DOHH2 (cell line): ENCODE measurements at regions not wholly inside any gene's neighbourhood (a gene's known extent, or its start where the extent isn't known, plus 50 kb on each side); places are given as distances from the start of the nearest gene placed in this dataset.

ENCODE experiments used
- EZH2phosphoT487 ChIP-seq: fragments of 200-600 bp; sonication (generic); IDR thresholded peaks from 2 replicates; pipeline ENCODE4 v1.6.1; 2017; ENCODE audit warnings: borderline replicate concordance, mild to moderate bottlenecking, antibody characterized with exemption, low read length, moderate library complexity, mixed read lengths
- TF ChIP-seq, protein P1 (sequence below): fragments of 200-600 bp; sonication (generic); IDR thresholded peaks from one replicate; pipeline ENCODE4 v1.5.1; 2014; ENCODE audit warnings: antibody characterized with exemption, mild to moderate bottlenecking, low read depth, low read length; ENCODE audit not compliant: poor library complexity, severe bottlenecking

DNA sequence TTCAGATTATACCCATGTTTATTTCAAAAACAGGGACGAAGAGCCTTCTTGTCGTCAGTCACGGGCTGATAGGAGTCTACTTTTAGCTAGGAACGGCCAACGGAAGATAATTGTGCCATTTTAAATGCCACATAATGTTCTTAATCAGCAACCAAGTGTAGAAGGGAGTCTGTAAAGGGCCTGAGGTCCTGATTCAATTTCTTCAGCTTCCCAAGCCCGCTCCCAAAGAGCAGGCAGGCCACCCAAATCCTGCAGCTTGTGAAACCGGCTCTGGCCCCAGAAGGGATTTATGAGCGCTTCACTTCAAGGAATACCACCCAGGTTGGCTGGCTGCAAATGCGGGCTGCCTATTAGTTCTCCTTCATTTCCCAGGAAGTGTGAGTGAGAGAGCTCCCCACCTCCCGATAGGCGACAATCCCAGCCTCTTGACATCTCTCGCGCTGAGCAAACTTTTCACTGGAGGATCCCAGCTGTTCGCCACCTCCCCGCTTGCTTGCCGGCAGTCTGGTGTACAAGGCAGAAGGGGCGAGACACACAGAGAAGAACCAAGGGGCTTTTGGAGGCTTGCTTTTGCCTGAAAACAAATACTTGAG is 272.9 kb downstream of the CDH20 start:
- TF ChIP-seq, protein P1, sequence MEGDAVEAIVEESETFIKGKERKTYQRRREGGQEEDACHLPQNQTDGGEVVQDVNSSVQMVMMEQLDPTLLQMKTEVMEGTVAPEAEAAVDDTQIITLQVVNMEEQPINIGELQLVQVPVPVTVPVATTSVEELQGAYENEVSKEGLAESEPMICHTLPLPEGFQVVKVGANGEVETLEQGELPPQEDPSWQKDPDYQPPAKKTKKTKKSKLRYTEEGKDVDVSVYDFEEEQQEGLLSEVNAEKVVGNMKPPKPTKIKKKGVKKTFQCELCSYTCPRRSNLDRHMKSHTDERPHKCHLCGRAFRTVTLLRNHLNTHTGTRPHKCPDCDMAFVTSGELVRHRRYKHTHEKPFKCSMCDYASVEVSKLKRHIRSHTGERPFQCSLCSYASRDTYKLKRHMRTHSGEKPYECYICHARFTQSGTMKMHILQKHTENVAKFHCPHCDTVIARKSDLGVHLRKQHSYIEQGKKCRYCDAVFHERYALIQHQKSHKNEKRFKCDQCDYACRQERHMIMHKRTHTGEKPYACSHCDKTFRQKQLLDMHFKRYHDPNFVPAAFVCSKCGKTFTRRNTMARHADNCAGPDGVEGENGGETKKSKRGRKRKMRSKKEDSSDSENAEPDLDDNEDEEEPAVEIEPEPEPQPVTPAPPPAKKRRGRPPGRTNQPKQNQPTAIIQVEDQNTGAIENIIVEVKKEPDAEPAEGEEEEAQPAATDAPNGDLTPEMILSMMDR = no peak
- no peak for TF ChIP-seq EZH2phosphoT487
